ENCODE measurements at regions not wholly inside any gene's neighbourhood (a gene's known extent, or its start where the extent isn't known, plus 50 kb on each side); places are given as distances from the start of the nearest gene placed in this dataset.
A peak's percentile ranks its signal among the peaks of the same experiment; 100 is the strongest.

DNA sequence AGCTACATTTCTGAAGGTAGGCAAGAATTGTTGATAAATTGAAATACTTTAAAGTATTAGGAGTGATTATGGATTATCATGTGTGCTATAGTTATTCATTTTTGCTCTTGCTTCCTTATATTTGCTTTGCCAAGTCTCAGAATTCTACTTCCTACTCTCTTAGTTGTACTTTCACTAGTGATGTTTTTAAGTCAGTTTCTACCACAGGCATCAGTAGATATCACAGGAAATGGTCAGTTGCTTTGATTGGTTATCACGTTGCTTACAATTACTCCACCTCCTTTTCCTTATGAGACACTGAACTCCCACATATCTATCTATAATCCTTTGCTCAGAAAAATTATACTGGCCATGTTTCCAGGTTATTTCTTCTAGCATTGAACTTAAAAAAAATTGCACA lies 472.8 kb downstream of the DMRTA1 start:
- no peak overlapping the region for H3K18ac ChIP-seq (ENCODE audit: low read length)
- no peak overlapping the region for H4K91ac ChIP-seq (ENCODE audit: low read depth, low read length, poor library complexity)
- no CpG with 5 or more reads among the region's 1 CpG for WGBS, 2 donors (ENCODE audit: extremely low coverage in 2 of 2, insufficient read length in 2 of 2, insufficient replicate concordance in 1 of 2)
- H3K4me1 ChIP-seq (ENCODE audit: control insufficient read depth in 2 of 2, insufficient read depth in 1 of 2, low read depth in 1 of 2, low read length in 2 of 2): no peaks in the 10 kb centered on the region
- no peak overlapping the region for H2AK5ac ChIP-seq (ENCODE audit: low read depth, low read length)
- H3K23ac ChIP-seq (ENCODE audit: low read depth, low read length, poor library complexity): no peak overlapping the region
- H4K8ac ChIP-seq (ENCODE audit: low read depth, low read length): no peak overlapping the region
- H3K79me1 ChIP-seq (ENCODE audit: low read depth, low read length): no peaks in the 10 kb centered on the region
- H3K14ac ChIP-seq (ENCODE audit: low read length): no peak overlapping the region
- no peak overlapping the region for H3K27ac ChIP-seq (replicated peaks; ENCODE audit: low read length)
- H2BK12ac ChIP-seq (ENCODE audit: low read length): no peak overlapping the region
- no peak overlapping the region for H2BK120ac ChIP-seq (ENCODE audit: low read depth, low read length)
- no peaks in the 10 kb centered on the region for H3K36me3 ChIP-seq (replicated peaks in 1 of 2; ENCODE audit: control insufficient read depth in 2 of 2, insufficient read depth in 2 of 2, low read length in 2 of 2)
- no peak overlapping the region for H3K4ac ChIP-seq (ENCODE audit: low read length)
- H3K4me2 ChIP-seq (ENCODE audit: insufficient read depth, low read length, poor library complexity, severe bottlenecking): no peak overlapping the region
- no peak for DNase-seq (ENCODE audit: low spot score)
- no peak overlapping the region for H3K4me3 ChIP-seq (ENCODE audit: low read length in 2 of 2)
- H2BK5ac ChIP-seq (ENCODE audit: low read length): no peak overlapping the region
- no peaks in the 10 kb centered on the region for H3K9me3 ChIP-seq (replicated peaks in 1 of 2; ENCODE audit: control insufficient read depth in 2 of 2, insufficient read depth in 1 of 2, low read depth in 1 of 2, low read length in 2 of 2)
- H2BK15ac ChIP-seq (ENCODE audit: low read length): no peak overlapping the region
- H3K27me3 ChIP-seq (ENCODE audit: control insufficient read depth in 3 of 3, insufficient read depth in 3 of 3, low read depth in 1 of 3, low read length in 3 of 3): no peaks in the 10 kb centered on the region
- no peak overlapping the region for H3K9ac ChIP-seq (ENCODE audit: low read depth, low read length, poor library complexity)
- H2AFZ ChIP-seq (ENCODE audit: low read length): no peak overlapping the region

DNA sequence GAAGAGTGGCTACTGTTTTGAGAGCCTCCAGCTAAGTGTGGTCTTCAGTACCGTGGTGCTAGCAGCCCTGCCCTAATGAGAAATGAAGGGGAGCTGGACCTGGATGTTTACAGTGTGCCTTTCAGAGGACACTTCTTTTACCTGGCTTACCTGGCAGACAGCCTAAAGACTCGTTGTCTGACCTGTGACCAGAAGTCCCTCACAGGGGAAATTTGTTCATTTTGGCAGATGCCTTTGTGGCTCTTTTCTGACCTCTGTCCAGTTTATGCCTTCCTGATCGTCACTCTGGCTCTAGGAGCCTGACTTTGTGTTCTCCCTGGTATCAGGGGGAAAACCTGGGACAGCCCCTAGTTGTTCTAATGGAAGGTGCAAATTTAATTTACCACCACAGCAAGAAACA lies 475.1 kb downstream of the DMRTA1 start:
- no CpG with 5 or more reads among the region's 3 CpGs for WGBS, 2 donors (ENCODE audit: extremely low coverage in 2 of 2, insufficient read length in 2 of 2, insufficient replicate concordance in 1 of 2)
- no peak for DNase-seq (ENCODE audit: low spot score)
- H2BK5ac ChIP-seq (ENCODE audit: low read length): no peak overlapping the region

DNA sequence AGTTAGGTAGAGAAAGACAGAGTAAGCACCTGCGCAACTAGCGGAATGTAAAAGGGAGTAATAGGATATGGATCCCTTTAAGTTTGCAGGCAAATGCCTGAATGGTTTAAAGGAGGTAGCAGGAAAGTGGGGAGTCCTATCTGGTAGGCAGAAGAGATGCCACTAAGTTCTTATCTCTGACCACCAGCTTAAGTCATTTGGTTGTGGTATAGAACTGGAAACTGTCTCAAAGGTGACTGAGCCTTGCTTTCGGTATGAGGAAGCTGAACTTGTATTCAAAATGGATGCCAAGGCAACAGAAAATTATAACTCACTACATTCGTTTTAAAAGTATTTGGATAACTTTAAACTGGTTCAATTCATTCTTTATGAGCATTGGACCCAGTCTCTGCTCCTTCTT lies 475.6 kb downstream of the DMRTA1 start:
- WGBS, 2 donors (ENCODE audit: extremely low coverage in 2 of 2, insufficient read length in 2 of 2, insufficient replicate concordance in 1 of 2): no CpG with 5 or more reads among the region's 4 CpGs
- Histone ChIP-seq H3K36me3 (replicated peaks in 1 of 2; ENCODE audit: control insufficient read depth in 2 of 2, insufficient read depth in 2 of 2, low read length in 2 of 2) (no peaks in the 10 kb centered on the region), H3K23ac (ENCODE audit: low read depth, low read length, poor library complexity) (no peak overlapping the region), H3K4me2 (ENCODE audit: insufficient read depth, low read length, poor library complexity, severe bottlenecking) (no peak overlapping the region), H3K4me3 (ENCODE audit: low read length in 2 of 2) (no peak overlapping the region), H3K4me1 (ENCODE audit: control insufficient read depth in 2 of 2, insufficient read depth in 1 of 2, low read depth in 1 of 2, low read length in 2 of 2) (no peaks in the 10 kb centered on the region), H2BK15ac (ENCODE audit: low read length) (no peak overlapping the region), H3K4ac (ENCODE audit: low read length) (no peak overlapping the region), H3K18ac (ENCODE audit: low read length) (no peak overlapping the region), H3K9me3 (replicated peaks in 1 of 2; ENCODE audit: control insufficient read depth in 2 of 2, insufficient read depth in 1 of 2, low read depth in 1 of 2, low read length in 2 of 2) (no peaks in the 10 kb centered on the region), H2BK120ac (ENCODE audit: low read depth, low read length) (no peak overlapping the region), H2BK12ac (ENCODE audit: low read length) (no peak overlapping the region), H3K79me1 (ENCODE audit: low read depth, low read length) (no peaks in the 10 kb centered on the region), H3K14ac (ENCODE audit: low read length) (no peak overlapping the region), H3K27me3 (ENCODE audit: control insufficient read depth in 3 of 3, insufficient read depth in 3 of 3, low read depth in 1 of 3, low read length in 3 of 3) (no peaks in the 10 kb centered on the region), H4K91ac (ENCODE audit: low read depth, low read length, poor library complexity) (no peak overlapping the region), H4K8ac (ENCODE audit: low read depth, low read length) (no peak overlapping the region), H2AK5ac (ENCODE audit: low read depth, low read length) (no peak overlapping the region), H2BK5ac (ENCODE audit: low read length) (no peak overlapping the region), H3K9ac (ENCODE audit: low read depth, low read length, poor library complexity) (no peak overlapping the region), H2AFZ (ENCODE audit: low read length) (no peak overlapping the region), H3K27ac (replicated peaks; ENCODE audit: low read length) (no peak overlapping the region)
- DNase-seq (ENCODE audit: low spot score): no peak

More for the DNA sequence above, 475.1 kb downstream of the DMRTA1 start:
- Histone ChIP-seq H3K79me1 (ENCODE audit: low read depth, low read length) (no peaks in the 10 kb centered on the region), H2AK5ac (ENCODE audit: low read depth, low read length) (no peak overlapping the region), H3K27ac (replicated peaks; ENCODE audit: low read length) (no peak overlapping the region), H3K27me3 (ENCODE audit: control insufficient read depth in 3 of 3, insufficient read depth in 3 of 3, low read depth in 1 of 3, low read length in 3 of 3) (no peaks in the 10 kb centered on the region), H3K9ac (ENCODE audit: low read depth, low read length, poor library complexity) (no peak overlapping the region), H3K23ac (ENCODE audit: low read depth, low read length, poor library complexity) (no peak overlapping the region), H3K18ac (ENCODE audit: low read length) (peak overlapping the region; percentile 48), H3K4me3 (ENCODE audit: low read length in 2 of 2) (no peak overlapping the region), H2BK120ac (ENCODE audit: low read depth, low read length) (no peak overlapping the region), H3K4me1 (ENCODE audit: control insufficient read depth in 2 of 2, insufficient read depth in 1 of 2, low read depth in 1 of 2, low read length in 2 of 2) (no peaks in the 10 kb centered on the region), H4K8ac (ENCODE audit: low read depth, low read length) (no peak overlapping the region), H3K4me2 (ENCODE audit: insufficient read depth, low read length, poor library complexity, severe bottlenecking) (no peak overlapping the region), H3K36me3 (replicated peaks in 1 of 2; ENCODE audit: control insufficient read depth in 2 of 2, insufficient read depth in 2 of 2, low read length in 2 of 2) (no peaks in the 10 kb centered on the region), H2BK12ac (ENCODE audit: low read length) (no peak overlapping the region), H3K14ac (ENCODE audit: low read length) (no peak overlapping the region), H3K9me3 (replicated peaks in 1 of 2; ENCODE audit: control insufficient read depth in 2 of 2, insufficient read depth in 1 of 2, low read depth in 1 of 2, low read length in 2 of 2) (no peaks in the 10 kb centered on the region), H3K4ac (ENCODE audit: low read length) (no peak overlapping the region), H2AFZ (ENCODE audit: low read length) (no peak overlapping the region), H4K91ac (ENCODE audit: low read depth, low read length, poor library complexity) (no peak overlapping the region), H2BK15ac (ENCODE audit: low read length) (no peak overlapping the region)

DNA sequence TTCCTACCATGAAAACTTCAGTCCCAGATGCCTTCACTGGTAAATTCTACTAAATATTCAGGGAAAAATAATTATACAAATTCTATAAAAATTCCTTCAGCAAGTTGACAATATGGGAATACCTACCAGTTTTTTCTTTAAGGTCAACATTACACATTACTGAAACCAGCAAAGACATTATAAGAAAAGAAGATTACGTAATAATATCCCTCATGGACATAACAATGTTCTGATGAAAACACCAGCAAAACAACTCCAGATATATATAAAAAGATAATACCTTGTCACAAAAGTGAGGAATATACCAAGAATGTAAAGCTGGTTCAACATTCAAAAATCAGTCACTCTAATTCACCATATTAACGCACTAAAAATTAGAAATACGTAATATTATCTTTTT lies 507.9 kb downstream of the DMRTA1 start:
- Histone ChIP-seq H2BK5ac (ENCODE audit: low read length) (no peak overlapping the region), H3K36me3 (replicated peaks in 1 of 2; ENCODE audit: control insufficient read depth in 2 of 2, insufficient read depth in 2 of 2, low read length in 2 of 2) (no peaks in the 10 kb centered on the region), H4K91ac (ENCODE audit: low read depth, low read length, poor library complexity) (no peak overlapping the region), H2AFZ (ENCODE audit: low read length) (no peak overlapping the region), H3K4ac (ENCODE audit: low read length) (no peak overlapping the region), H3K18ac (ENCODE audit: low read length) (no peak overlapping the region), H3K9ac (ENCODE audit: low read depth, low read length, poor library complexity) (no peak overlapping the region), H3K9me3 (replicated peaks in 1 of 2; ENCODE audit: control insufficient read depth in 2 of 2, insufficient read depth in 1 of 2, low read depth in 1 of 2, low read length in 2 of 2) (no peaks in the 10 kb centered on the region), H3K27me3 (ENCODE audit: control insufficient read depth in 3 of 3, insufficient read depth in 3 of 3, low read depth in 1 of 3, low read length in 3 of 3) (no peaks in the 10 kb centered on the region), H2BK12ac (ENCODE audit: low read length) (no peak overlapping the region), H2AK5ac (ENCODE audit: low read depth, low read length) (no peak overlapping the region), H2BK15ac (ENCODE audit: low read length) (no peak overlapping the region), H3K4me3 (ENCODE audit: low read length in 2 of 2) (no peak overlapping the region), H3K27ac (replicated peaks; ENCODE audit: low read length) (no peak overlapping the region), H3K14ac (ENCODE audit: low read length) (no peak overlapping the region), H3K4me2 (ENCODE audit: insufficient read depth, low read length, poor library complexity, severe bottlenecking) (no peak overlapping the region), H3K23ac (ENCODE audit: low read depth, low read length, poor library complexity) (no peak overlapping the region), H3K79me1 (ENCODE audit: low read depth, low read length) (no peaks in the 10 kb centered on the region), H4K8ac (ENCODE audit: low read depth, low read length) (no peak overlapping the region), H3K4me1 (ENCODE audit: control insufficient read depth in 2 of 2, insufficient read depth in 1 of 2, low read depth in 1 of 2, low read length in 2 of 2) (no peaks in the 10 kb centered on the region), H2BK120ac (ENCODE audit: low read depth, low read length) (no peak overlapping the region)
- no peak for DNase-seq (ENCODE audit: low spot score)
- no CpG with 5 or more reads among the region's 3 CpGs for WGBS, 2 donors (ENCODE audit: extremely low coverage in 2 of 2, insufficient read length in 2 of 2, insufficient replicate concordance in 1 of 2)
